GM12878 (cell line): ENCODE measurements at regions not wholly inside any gene's neighbourhood (a gene's known extent, or its start where the extent isn't known, plus 50 kb on each side); places are given as distances from the start of the nearest gene placed in this dataset.

Experiments used
- CEBPB ChIP-seq, 2 experiments: fragments of 150-350 bp in 1 of 2; IDR thresholded peaks; 2 replicates each; pipeline ENCODE4 v1.6.1; 2012 to 2014; ENCODE audit warnings: low read depth in 2 of 2, low read length in 2 of 2, borderline replicate concordance in 1 of 2, inconsistent platforms in 1 of 2
- FOXK2 ChIP-seq: fragments of 450-650 bp; IDR thresholded peaks from 2 replicates; pipeline ENCODE4 v1.6.1; 2017; ENCODE audit warnings: mild to moderate bottlenecking, moderate library complexity
- MTA2 ChIP-seq: fragments of 450-650 bp; IDR thresholded peaks from 2 replicates; pipeline ENCODE4 v1.6.1; 2016; ENCODE audit warnings: low read depth, mild to moderate bottlenecking, moderate library complexity
- MTA3 ChIP-seq: IDR thresholded peaks from 2 replicates; pipeline ENCODE4 v1.6.1; 2012; ENCODE audit warnings: low read length, inconsistent platforms, borderline replicate concordance
- MYB ChIP-seq: fragments of 150-350 bp; IDR thresholded peaks from 2 replicates; pipeline ENCODE4 v1.6.1; 2014; ENCODE audit warnings: mild to moderate bottlenecking, low read depth, low read length, borderline replicate concordance
- MYC ChIP-seq: IDR thresholded peaks from 2 replicates; pipeline ENCODE4 v1.6.1; 2011; ENCODE audit warnings: mild to moderate bottlenecking, low read length, moderate library complexity, inconsistent platforms; ENCODE audit not compliant: insufficient read depth, insufficient replicate concordance, insufficient read length, severe bottlenecking
- NR2C2 ChIP-seq: IDR thresholded peaks from 2 replicates; pipeline ENCODE4 v1.6.1; 2011; ENCODE audit warnings: borderline replicate concordance, low read depth; ENCODE audit not compliant: control insufficient read depth, insufficient read length
- POLR2AphosphoS5 ChIP-seq: IDR thresholded peaks from 2 replicates; pipeline ENCODE4 v1.6.1; 2011; ENCODE audit warnings: mild to moderate bottlenecking, low read length, inconsistent platforms
- RAD51 ChIP-seq: fragments of 450-650 bp; IDR thresholded peaks from 2 replicates; pipeline ENCODE4 v1.6.1; 2016; ENCODE audit warnings: moderate library complexity, mild to moderate bottlenecking, inconsistent platforms
- RUNX3 ChIP-seq: IDR thresholded peaks from 2 replicates; pipeline ENCODE4 v1.6.1; 2012; ENCODE audit warnings: low read length, inconsistent platforms
- SMAD1 ChIP-seq: fragments of 450-650 bp; IDR thresholded peaks from 2 replicates; pipeline ENCODE4 v1.6.1; 2018; ENCODE audit warnings: mild to moderate bottlenecking, low read depth; ENCODE audit not compliant: partially characterized antibody
- ZNF217 ChIP-seq: fragments of 450-650 bp; IDR thresholded peaks from 2 replicates; pipeline ENCODE4 v1.6.1; 2017; ENCODE audit warnings: antibody characterized with exemption, mild to moderate bottlenecking
- TF ChIP-seq, protein P1 (sequence below): fragments of 450-650 bp; formaldehyde crosslinking; IDR thresholded peaks from 2 replicates; pipeline ENCODE4 v1.5.0; 2022; ENCODE audit warnings: mild to moderate bottlenecking, missing genetic modification characterization
- TF ChIP-seq, protein P2 (sequence below): fragments of 450-650 bp; IDR thresholded peaks from 2 replicates; pipeline ENCODE4 v1.6.1; 2018; ENCODE audit warnings: borderline replicate concordance, mild to moderate bottlenecking; ENCODE audit not compliant: partially characterized antibody
- TF ChIP-seq, protein P3 (sequence below): fragments of 450-650 bp; conservative IDR thresholded peaks from 2 replicates; pipeline ENCODE4 v1.6.1; 2017; ENCODE audit warnings: mild to moderate bottlenecking, moderate library complexity
- TF ChIP-seq, protein P4 (sequence below): IDR thresholded peaks from 2 replicates; pipeline ENCODE4 v1.6.1; 2011; ENCODE audit warnings: borderline replicate concordance, low read depth, mild to moderate bottlenecking, moderate library complexity, mixed read lengths, low read length; ENCODE audit not compliant: insufficient read depth; ENCODE audit errors: extremely low read length
- TF ChIP-seq, protein P5 (sequence below): IDR thresholded peaks from 2 replicates; pipeline ENCODE4 v1.6.1; 2011; ENCODE audit warnings: borderline replicate concordance, low read depth, mild to moderate bottlenecking, moderate library complexity, low read length; ENCODE audit not compliant: insufficient read depth, poor library complexity, severe bottlenecking

DNA sequence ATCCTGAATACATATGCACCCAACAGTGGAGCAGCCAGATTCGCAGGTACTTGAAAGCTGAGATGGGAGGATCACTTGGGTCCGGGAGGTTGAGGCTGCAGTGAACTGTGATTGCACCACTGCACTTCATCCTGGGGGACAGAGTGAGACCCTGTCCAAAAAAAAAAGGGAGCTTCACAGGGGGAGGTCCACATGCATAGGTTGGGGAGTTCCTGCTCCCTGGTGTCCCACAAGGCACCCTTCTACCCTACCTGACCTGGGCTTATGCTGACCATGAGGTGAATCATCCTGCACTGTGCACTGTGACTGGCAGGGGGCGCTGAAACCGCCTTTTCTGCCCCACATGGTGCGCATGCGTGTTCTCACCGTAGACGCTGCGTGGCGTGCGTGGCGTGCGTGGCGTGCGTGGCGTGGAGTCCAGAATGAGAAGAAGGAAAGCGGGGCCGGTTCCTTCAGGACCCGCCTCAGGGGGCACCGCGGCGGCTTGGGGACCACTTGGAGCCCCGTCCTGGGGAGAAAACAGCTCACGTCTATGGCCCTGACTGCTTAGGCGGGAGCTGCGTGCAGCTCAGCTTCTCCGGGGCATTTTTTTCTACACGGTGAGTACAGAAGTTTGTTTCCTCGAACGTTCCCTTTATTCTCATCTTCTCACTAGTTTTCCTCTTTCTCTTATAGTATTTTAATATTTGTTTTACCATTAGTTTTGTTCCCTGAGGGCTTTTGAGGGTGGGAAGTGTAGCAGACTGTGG lies 116.6 kb upstream of the GRK3 start (continued):
- TF ChIP-seq, protein P1, sequence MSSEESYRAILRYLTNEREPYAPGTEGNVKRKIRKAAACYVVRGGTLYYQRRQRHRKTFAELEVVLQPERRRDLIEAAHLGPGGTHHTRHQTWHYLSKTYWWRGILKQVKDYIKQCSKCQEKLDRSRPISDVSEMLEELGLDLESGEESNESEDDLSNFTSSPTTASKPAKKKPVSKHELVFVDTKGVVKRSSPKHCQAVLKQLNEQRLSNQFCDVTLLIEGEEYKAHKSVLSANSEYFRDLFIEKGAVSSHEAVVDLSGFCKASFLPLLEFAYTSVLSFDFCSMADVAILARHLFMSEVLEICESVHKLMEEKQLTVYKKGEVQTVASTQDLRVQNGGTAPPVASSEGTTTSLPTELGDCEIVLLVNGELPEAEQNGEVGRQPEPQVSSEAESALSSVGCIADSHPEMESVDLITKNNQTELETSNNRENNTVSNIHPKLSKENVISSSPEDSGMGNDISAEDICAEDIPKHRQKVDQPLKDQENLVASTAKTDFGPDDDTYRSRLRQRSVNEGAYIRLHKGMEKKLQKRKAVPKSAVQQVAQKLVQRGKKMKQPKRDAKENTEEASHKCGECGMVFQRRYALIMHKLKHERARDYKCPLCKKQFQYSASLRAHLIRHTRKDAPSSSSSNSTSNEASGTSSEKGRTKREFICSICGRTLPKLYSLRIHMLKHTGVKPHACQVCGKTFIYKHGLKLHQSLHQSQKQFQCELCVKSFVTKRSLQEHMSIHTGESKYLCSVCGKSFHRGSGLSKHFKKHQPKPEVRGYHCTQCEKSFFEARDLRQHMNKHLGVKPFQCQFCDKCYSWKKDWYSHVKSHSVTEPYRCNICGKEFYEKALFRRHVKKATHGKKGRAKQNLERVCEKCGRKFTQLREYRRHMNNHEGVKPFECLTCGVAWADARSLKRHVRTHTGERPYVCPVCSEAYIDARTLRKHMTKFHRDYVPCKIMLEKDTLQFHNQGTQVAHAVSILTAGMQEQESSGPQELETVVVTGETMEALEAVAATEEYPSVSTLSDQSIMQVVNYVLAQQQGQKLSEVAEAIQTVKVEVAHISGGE (CRISPR knock-in tag) = no peak
- TF ChIP-seq SMAD1 (no peak), MYB (no peak), NR2C2 (no peak), ZNF217 (peak; percentile 24; the same call in 1 of the 2 replicates), MYC (peak; percentile 79), RUNX3 (peak; percentile 78; the same call in 1 of the 2 replicates), MTA2 (no peak), FOXK2 (no peak), POLR2AphosphoS5 (peak; percentile 66), RAD51 (no peak), CEBPB (IDR thresholded peaks at IDR 0.05; ENCODE audit: borderline replicate concordance in 1 of 2, low read depth in 2 of 2, low read length in 2 of 2) (no peak), MTA3 (no peak)
- TF ChIP-seq, protein P2, sequence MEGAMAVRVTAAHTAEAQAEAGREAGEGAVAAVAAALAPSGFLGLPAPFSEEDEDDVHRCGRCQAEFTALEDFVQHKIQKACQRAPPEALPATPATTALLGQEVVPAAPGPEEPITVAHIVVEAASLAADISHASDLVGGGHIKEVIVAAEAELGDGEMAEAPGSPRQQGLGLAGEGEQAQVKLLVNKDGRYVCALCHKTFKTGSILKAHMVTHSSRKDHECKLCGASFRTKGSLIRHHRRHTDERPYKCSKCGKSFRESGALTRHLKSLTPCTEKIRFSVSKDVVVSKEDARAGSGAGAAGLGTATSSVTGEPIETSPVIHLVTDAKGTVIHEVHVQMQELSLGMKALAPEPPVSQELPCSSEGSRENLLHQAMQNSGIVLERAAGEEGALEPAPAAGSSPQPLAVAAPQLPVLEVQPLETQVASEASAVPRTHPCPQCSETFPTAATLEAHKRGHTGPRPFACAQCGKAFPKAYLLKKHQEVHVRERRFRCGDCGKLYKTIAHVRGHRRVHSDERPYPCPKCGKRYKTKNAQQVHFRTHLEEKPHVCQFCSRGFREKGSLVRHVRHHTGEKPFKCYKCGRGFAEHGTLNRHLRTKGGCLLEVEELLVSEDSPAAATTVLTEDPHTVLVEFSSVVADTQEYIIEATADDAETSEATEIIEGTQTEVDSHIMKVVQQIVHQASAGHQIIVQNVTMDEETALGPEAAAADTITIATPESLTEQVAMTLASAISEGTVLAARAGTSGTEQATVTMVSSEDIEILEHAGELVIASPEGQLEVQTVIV = no peak
- TF ChIP-seq, protein P3, sequence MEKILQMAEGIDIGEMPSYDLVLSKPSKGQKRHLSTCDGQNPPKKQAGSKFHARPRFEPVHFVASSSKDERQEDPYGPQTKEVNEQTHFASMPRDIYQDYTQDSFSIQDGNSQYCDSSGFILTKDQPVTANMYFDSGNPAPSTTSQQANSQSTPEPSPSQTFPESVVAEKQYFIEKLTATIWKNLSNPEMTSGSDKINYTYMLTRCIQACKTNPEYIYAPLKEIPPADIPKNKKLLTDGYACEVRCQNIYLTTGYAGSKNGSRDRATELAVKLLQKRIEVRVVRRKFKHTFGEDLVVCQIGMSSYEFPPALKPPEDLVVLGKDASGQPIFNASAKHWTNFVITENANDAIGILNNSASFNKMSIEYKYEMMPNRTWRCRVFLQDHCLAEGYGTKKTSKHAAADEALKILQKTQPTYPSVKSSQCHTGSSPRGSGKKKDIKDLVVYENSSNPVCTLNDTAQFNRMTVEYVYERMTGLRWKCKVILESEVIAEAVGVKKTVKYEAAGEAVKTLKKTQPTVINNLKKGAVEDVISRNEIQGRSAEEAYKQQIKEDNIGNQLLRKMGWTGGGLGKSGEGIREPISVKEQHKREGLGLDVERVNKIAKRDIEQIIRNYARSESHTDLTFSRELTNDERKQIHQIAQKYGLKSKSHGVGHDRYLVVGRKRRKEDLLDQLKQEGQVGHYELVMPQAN = no peak
- TF ChIP-seq, protein P4, sequence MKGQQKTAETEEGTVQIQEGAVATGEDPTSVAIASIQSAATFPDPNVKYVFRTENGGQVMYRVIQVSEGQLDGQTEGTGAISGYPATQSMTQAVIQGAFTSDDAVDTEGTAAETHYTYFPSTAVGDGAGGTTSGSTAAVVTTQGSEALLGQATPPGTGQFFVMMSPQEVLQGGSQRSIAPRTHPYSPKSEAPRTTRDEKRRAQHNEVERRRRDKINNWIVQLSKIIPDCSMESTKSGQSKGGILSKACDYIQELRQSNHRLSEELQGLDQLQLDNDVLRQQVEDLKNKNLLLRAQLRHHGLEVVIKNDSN = no peak
- TF ChIP-seq, protein P5, sequence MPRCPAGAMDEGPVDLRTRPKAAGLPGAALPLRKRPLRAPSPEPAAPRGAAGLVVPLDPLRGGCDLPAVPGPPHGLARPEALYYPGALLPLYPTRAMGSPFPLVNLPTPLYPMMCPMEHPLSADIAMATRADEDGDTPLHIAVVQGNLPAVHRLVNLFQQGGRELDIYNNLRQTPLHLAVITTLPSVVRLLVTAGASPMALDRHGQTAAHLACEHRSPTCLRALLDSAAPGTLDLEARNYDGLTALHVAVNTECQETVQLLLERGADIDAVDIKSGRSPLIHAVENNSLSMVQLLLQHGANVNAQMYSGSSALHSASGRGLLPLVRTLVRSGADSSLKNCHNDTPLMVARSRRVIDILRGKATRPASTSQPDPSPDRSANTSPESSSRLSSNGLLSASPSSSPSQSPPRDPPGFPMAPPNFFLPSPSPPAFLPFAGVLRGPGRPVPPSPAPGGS = no peak
